Vagina (tissue), 2 donors: ENCODE measurements at regions not wholly inside any gene's neighbourhood (a gene's known extent, or its start where the extent isn't known, plus 50 kb on each side); places are given as distances from the start of the nearest gene placed in this dataset.

Experiments
- DNase-seq, 2 donors: peaks; one replicate each; pipeline ENCODE4 v3.0.0-alpha.2; 2017; ENCODE audit errors: extremely low spot score in 2 of 2
- H3K27ac ChIP-seq: fragments of 200-600 bp; sonication (generic); one replicate; pipeline ENCODE4 v1.5.1; 2019
- H3K27me3 ChIP-seq: fragments of 200-600 bp; sonication (generic); one replicate; pipeline ENCODE4 v1.5.1; 2019
- H3K36me3 ChIP-seq, 2 donors: fragments of 200-600 bp; sonication (generic); one replicate each; pipeline ENCODE4 v1.5.1; 2017 to 2019
- H3K4me1 ChIP-seq: fragments of 200-600 bp; sonication (generic); one replicate; pipeline ENCODE4 v1.5.1; 2019
- H3K4me3 ChIP-seq, 2 donors: fragments of 200-600 bp; sonication (generic); 1 replicate in 1 of 2; 2 replicates in 1 of 2; pipeline ENCODE4 v1.5.1; 2016 to 2019
- H3K9me3 ChIP-seq: fragments of 200-600 bp; sonication (generic); one replicate; pipeline ENCODE4 v1.5.1; 2019
- POLR2A ChIP-seq, 2 donors: fragments of 450-650 bp; IDR thresholded peaks; one replicate each; pipeline ENCODE4 v1.6.1; 2017; ENCODE audit warnings: antibody characterized with exemption in 2 of 2, mild to moderate bottlenecking in 2 of 2, moderate library complexity in 2 of 2
- POLR2AphosphoS5 ChIP-seq, 2 donors: sonication (generic); formaldehyde crosslinking; IDR thresholded peaks; one replicate each; pipeline ENCODE4 v1.9.0; 2017; ENCODE audit warnings: antibody characterized with exemption in 2 of 2, mild to moderate bottlenecking in 2 of 2, low read depth in 1 of 2; ENCODE audit not compliant: insufficient read depth in 1 of 2
- intact Hi-C: fragments of 100-400 bp; cut with DNase I; formaldehyde crosslinking; loops from one replicate; pipeline ENCODE4 v1.15.1; 2023
- TF ChIP-seq, protein P1 (sequence below), 3 experiments: fragments of 450-650 bp in 2 of 3; fragments of 200-600 bp in 1 of 3; sonication (generic) in 1 of 3; IDR thresholded peaks; one replicate each; pipeline ENCODE4 v1.5.1; 2017 to 2019; ENCODE audit warnings: antibody characterized with exemption in 3 of 3, mild to moderate bottlenecking in 2 of 3, moderate library complexity in 2 of 3

DNA sequence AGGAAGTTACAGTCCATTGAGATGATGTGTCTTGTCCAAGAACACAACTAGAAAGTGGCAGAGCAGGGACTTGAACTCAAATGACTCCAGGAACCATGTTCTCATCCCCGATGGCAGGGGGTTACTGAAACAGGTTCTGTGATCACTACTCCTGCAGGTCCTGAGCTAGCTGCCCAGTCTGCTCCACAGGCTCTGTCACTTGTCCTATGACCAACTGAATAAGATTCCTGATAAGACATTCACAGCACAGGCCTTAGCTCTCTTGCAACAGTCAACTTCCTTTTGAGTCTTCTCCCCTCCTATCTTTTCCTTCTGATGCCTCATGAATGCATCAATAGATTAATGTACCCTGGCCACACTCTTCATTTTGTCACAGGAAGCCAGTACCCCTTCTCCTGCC, 109.2 kb downstream of the SH3TC2 start:
- Histone ChIP-seq H3K36me3 (no peaks in the 10 kb centered on the region), H3K9me3 (no peaks in the 10 kb centered on the region), H3K4me3 (no peak overlapping the region), H3K27ac (no peak overlapping the region), H3K27me3 (no peaks in the 10 kb centered on the region), H3K4me1 (peaks cover 16% of the 10 kb centered on the region)
- TF ChIP-seq, protein P1, sequence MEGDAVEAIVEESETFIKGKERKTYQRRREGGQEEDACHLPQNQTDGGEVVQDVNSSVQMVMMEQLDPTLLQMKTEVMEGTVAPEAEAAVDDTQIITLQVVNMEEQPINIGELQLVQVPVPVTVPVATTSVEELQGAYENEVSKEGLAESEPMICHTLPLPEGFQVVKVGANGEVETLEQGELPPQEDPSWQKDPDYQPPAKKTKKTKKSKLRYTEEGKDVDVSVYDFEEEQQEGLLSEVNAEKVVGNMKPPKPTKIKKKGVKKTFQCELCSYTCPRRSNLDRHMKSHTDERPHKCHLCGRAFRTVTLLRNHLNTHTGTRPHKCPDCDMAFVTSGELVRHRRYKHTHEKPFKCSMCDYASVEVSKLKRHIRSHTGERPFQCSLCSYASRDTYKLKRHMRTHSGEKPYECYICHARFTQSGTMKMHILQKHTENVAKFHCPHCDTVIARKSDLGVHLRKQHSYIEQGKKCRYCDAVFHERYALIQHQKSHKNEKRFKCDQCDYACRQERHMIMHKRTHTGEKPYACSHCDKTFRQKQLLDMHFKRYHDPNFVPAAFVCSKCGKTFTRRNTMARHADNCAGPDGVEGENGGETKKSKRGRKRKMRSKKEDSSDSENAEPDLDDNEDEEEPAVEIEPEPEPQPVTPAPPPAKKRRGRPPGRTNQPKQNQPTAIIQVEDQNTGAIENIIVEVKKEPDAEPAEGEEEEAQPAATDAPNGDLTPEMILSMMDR (IDR thresholded peaks at IDR 0.05) = no peak
- TF ChIP-seq POLR2AphosphoS5 (IDR thresholded peaks at IDR 0.05; ENCODE audit: insufficient read depth in 1 of 2, low read depth in 1 of 2) = no peak
- TF ChIP-seq POLR2A (IDR thresholded peaks at IDR 0.05) = no peak
- intact Hi-C loops = no loop called here
- DNase-seq = no peak
